ENCODE measurements at regions not wholly inside any gene's neighbourhood (a gene's known extent, or its start where the extent isn't known, plus 50 kb on each side); places are given as distances from the start of the nearest gene placed in this dataset.

- Histone ChIP-seq H3K27me3 (ENCODE audit: control insufficient read depth, insufficient read depth, low read length) (no peaks in the 10 kb centered on the region), H3K36me3 (ENCODE audit: control insufficient read depth, insufficient read depth, low read length) (no peaks in the 10 kb centered on the region), H3K4me3 (ENCODE audit: low read depth, low read length) (no peak overlapping the region)
- no peak for DNase-seq (ENCODE audit: low read depth)
- no peak for TF ChIP-seq CTCF (IDR thresholded peaks at IDR 0.05; ENCODE audit: insufficient read depth, low read length, poor library complexity, severe bottlenecking)
Measured at GRCh38 chr12:69036533-69036932, 103.6 kb upstream of the CPM start.

- DNase-seq (ENCODE audit: low read depth), result no peak
- TF ChIP-seq CTCF (IDR thresholded peaks at IDR 0.05; ENCODE audit: insufficient read depth, low read length, poor library complexity, severe bottlenecking), result no peak
- Histone ChIP-seq H3K27me3 (ENCODE audit: control insufficient read depth, insufficient read depth, low read length) (no peaks in the 10 kb centered on the region), H3K4me3 (ENCODE audit: low read depth, low read length) (no peak overlapping the region), H3K36me3 (ENCODE audit: control insufficient read depth, insufficient read depth, low read length) (no peaks in the 10 kb centered on the region)
Measured at GRCh38 chr12:69036999-69037398, 104.0 kb upstream of the CPM start.

GRCh38 chr12:69039911-69040310 lies 106.9 kb upstream of the CPM start:
- H3K36me3 ChIP-seq (ENCODE audit: control insufficient read depth, insufficient read depth, low read length), result no peaks in the 10 kb centered on the region
- TF ChIP-seq CTCF (IDR thresholded peaks at IDR 0.05; ENCODE audit: insufficient read depth, low read length, poor library complexity, severe bottlenecking), result no peak
- no peak overlapping the region for H3K4me3 ChIP-seq (ENCODE audit: low read depth, low read length)
- no peak for DNase-seq (ENCODE audit: low read depth)
- H3K27me3 ChIP-seq (ENCODE audit: control insufficient read depth, insufficient read depth, low read length), result no peaks in the 10 kb centered on the region

- Histone ChIP-seq H3K36me3 (ENCODE audit: control insufficient read depth, insufficient read depth, low read length) (no peaks in the 10 kb centered on the region), H3K27me3 (ENCODE audit: control insufficient read depth, insufficient read depth, low read length) (no peaks in the 10 kb centered on the region), H3K4me3 (ENCODE audit: low read depth, low read length) (no peak overlapping the region)
- DNase-seq (ENCODE audit: low read depth), result no peak
- TF ChIP-seq CTCF (IDR thresholded peaks at IDR 0.05; ENCODE audit: insufficient read depth, low read length, poor library complexity, severe bottlenecking), result no peak
Measured at GRCh38 chr12:69042557-69042956, 109.6 kb upstream of the CPM start.

GRCh38 chr12:69042970-69043369 lies 110.0 kb upstream of the CPM start:
- Histone ChIP-seq H3K4me3 (ENCODE audit: low read depth, low read length) (no peak overlapping the region), H3K27me3 (ENCODE audit: control insufficient read depth, insufficient read depth, low read length) (no peaks in the 10 kb centered on the region), H3K36me3 (ENCODE audit: control insufficient read depth, insufficient read depth, low read length) (no peaks in the 10 kb centered on the region)
- DNase-seq (ENCODE audit: low read depth), result no peak
- no peak for TF ChIP-seq CTCF (IDR thresholded peaks at IDR 0.05; ENCODE audit: insufficient read depth, low read length, poor library complexity, severe bottlenecking)

GRCh38 chr12:69044887-69045286 lies 111.9 kb upstream of the CPM start:
- H3K27me3 ChIP-seq (ENCODE audit: control insufficient read depth, insufficient read depth, low read length), result no peaks in the 10 kb centered on the region
- H3K36me3 ChIP-seq (ENCODE audit: control insufficient read depth, insufficient read depth, low read length), result no peaks in the 10 kb centered on the region
- H3K4me3 ChIP-seq (ENCODE audit: low read depth, low read length), result no peak overlapping the region
- DNase-seq (ENCODE audit: low read depth), result no peak
- TF ChIP-seq CTCF (IDR thresholded peaks at IDR 0.05; ENCODE audit: insufficient read depth, low read length, poor library complexity, severe bottlenecking), result no peak
